ENCODE measurements at regions not wholly inside any gene's neighbourhood (a gene's known extent, or its start where the extent isn't known, plus 50 kb on each side); places are given as distances from the start of the nearest gene placed in this dataset.

- no peak overlapping the region for H3K18ac ChIP-seq (ENCODE audit: low read depth, low read length)
- no peak for ATAC-seq (ENCODE audit: low read depth)
- no peak overlapping the region for H3K9ac ChIP-seq (ENCODE audit: low read depth, low read length)
- H3K23ac ChIP-seq (ENCODE audit: low read depth, low read length) = no peak overlapping the region
- BruUV-seq (replicated peaks) = no TSS peak
- DNase-seq = no peak
- no peak overlapping the region for H2AK5ac ChIP-seq (ENCODE audit: low read depth, low read length)
- no peak overlapping the region for H4K91ac ChIP-seq (ENCODE audit: insufficient read depth, low read depth, low read length)
- H3K4me3 ChIP-seq (ENCODE audit: insufficient read depth, low read depth, low read length) = no peak overlapping the region
- intact Hi-C loops (cut with micrococcal nuclease) (no loop called here), dilution Hi-C loops (cut with HindIII; ENCODE audit: low sequenced_read_pairs, unreplicated experiment) (no loop called here), in situ Hi-C loops (cut with MboI; ENCODE audit: low sequenced_read_pairs) (no loop called here)
- H3K27ac ChIP-seq (ENCODE audit: insufficient read depth, low read length) = no peak overlapping the region
- H2BK5ac ChIP-seq (ENCODE audit: low read depth, low read length, poor library complexity, severe bottlenecking) = no peak overlapping the region
- WGBS, 2 experiments (ENCODE audit: extremely low coverage in 2 of 2, insufficient read length in 1 of 2) = no CpG with 5 or more reads among the region's 5 CpGs
- H3K4me1 ChIP-seq (ENCODE audit: control insufficient read depth, insufficient read depth, low read length) = no peaks in the 10 kb centered on the region
- H3K9me3 ChIP-seq (ENCODE audit: control insufficient read depth, insufficient read depth, low read length) = peaks cover 3% of the 10 kb centered on the region
- H3K14ac ChIP-seq (replicated peaks; ENCODE audit: low read depth, low read length) = no peak overlapping the region
- H4K5ac ChIP-seq (ENCODE audit: low read depth, low read length) = no peak overlapping the region
- no peak overlapping the region for H2BK15ac ChIP-seq (ENCODE audit: low read depth, low read length)
- no peak overlapping the region for H2BK120ac ChIP-seq (ENCODE audit: low read depth, low read length)
- peaks cover 10% of the 10 kb centered on the region for H3K27me3 ChIP-seq (ENCODE audit: control insufficient read depth, insufficient read depth, low read length)
- H3K79me1 ChIP-seq (ENCODE audit: low read depth in 1 of 2, low read length in 2 of 2) = no peaks in the 10 kb centered on the region
- no peak overlapping the region for H2AK9ac ChIP-seq (replicated peaks; ENCODE audit: low read depth, low read length, poor library complexity)
- TF ChIP-seq RAD21 (IDR thresholded peaks at IDR 0.05; ENCODE audit: low read length) (no peak), RFX5 (IDR thresholded peaks at IDR 0.05; ENCODE audit: low read depth, low read length) (no peak), MAZ (IDR thresholded peaks at IDR 0.05; ENCODE audit: borderline replicate concordance, low read depth, low read length) (no peak), FOS (IDR thresholded peaks at IDR 0.05; ENCODE audit: low read depth, low read length) (no peak), CTCF (conservative IDR thresholded peaks at IDR 0.05; ENCODE audit: low read depth, low read length) (no peak), BHLHE40 (IDR thresholded peaks at IDR 0.05; ENCODE audit: low read depth, low read length) (no peak), MAFK (IDR thresholded peaks at IDR 0.05; ENCODE audit: low read depth, low read length) (no peak), POLR2A (IDR thresholded peaks at IDR 0.05; ENCODE audit: low read depth, low read length) (no peak), USF2 (IDR thresholded peaks at IDR 0.05; ENCODE audit: low read depth, low read length) (no peak), NFE2L2 (IDR thresholded peaks at IDR 0.05; ENCODE audit: low read depth, low read length) (no peak), SMC3 (IDR thresholded peaks at IDR 0.05; ENCODE audit: low read depth, low read length) (no peak), CHD1 (IDR thresholded peaks at IDR 0.05; ENCODE audit: low read depth, low read length) (no peak)
- no peak overlapping the region for H4K8ac ChIP-seq (ENCODE audit: low read depth in 2 of 2, low read length in 2 of 2)
- ChIA-PET POLR2A (ENCODE audit: unreplicated experiment) (no interaction called here), CTCF (no interaction called here)
- no peak overlapping the region for H3K56ac ChIP-seq (ENCODE audit: extremely low read depth, insufficient read depth, low read length)
- no peak overlapping the region for H3K4me2 ChIP-seq (ENCODE audit: low read depth, low read length)
- H2BK20ac ChIP-seq (ENCODE audit: low read depth, low read length) = no peak overlapping the region
- H4K20me1 ChIP-seq (ENCODE audit: insufficient read depth, low read length) = no peaks in the 10 kb centered on the region
- no peaks in the 10 kb centered on the region for H3K9me1 ChIP-seq (ENCODE audit: insufficient read depth, low read length)
- H3K4ac ChIP-seq (ENCODE audit: low read depth, low read length) = no peak overlapping the region
- no peak overlapping the region for H2AFZ ChIP-seq (replicated peaks; ENCODE audit: low read length, poor library complexity)
- no peaks in the 10 kb centered on the region for H3K36me3 ChIP-seq (ENCODE audit: control insufficient read depth, insufficient read depth, low read length)
Measured at GRCh38 chr2:105588581-105588980, 156.1 kb upstream of the NCK2 start.
